GM21528 (cell line): ENCODE measurements at regions not wholly inside any gene's neighbourhood (a gene's known extent, or its start where the extent isn't known, plus 50 kb on each side); places are given as distances from the start of the nearest gene placed in this dataset.

ENCODE experiments used
- ATAC-seq: cut with Tn5 transposase; IDR thresholded peaks from one replicate; pipeline ENCODE4 v1.9.1; 2021; ENCODE audit warnings: mild to moderate bottlenecking, moderate library complexity; ENCODE audit not compliant: unreplicated experiment, low FRiP score

GRCh38 chr1:59133997-59134396 is 162.9 kb upstream of the FGGY start:
- no peak for ATAC-seq

- ATAC-seq, result no peak
Measured at GRCh38 chr1:59135761-59136255, 161.1 kb upstream of the FGGY start.

DNA sequence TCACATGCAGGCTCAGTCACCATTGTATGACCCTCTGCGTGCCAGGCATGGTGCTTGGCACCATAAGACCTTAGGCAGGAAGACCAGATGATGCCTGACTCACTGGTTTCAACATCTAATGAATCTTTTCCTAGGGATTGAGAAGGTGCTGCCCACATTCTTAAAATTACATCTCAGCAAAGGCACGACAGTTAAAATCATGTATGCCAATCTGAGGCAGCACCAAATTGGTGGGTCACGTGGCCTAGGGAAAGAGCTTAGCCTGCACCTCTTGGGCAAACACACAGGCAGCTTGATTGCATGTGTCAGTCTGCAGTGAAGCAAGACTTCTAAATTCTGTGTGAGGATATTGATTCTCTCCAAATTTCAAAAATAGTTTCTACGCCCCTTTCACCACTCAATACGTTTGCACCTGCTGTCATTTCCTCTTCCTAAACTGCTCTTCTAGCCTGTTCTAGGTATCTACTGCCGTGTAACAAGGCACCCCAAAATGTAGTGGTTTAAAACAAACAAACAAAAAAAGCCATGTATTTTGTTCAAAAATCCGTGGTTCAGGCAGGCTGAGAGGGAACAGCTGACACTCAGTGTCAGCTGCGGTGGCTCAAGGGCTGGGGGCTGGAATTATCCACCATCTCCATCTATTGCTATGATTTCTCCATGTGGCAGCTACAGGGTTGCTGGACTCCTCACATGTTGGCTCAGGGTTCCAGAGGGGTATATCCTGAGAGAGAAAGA is 160.2 kb upstream of the FGGY start:
- ATAC-seq, result no peak

DNA sequence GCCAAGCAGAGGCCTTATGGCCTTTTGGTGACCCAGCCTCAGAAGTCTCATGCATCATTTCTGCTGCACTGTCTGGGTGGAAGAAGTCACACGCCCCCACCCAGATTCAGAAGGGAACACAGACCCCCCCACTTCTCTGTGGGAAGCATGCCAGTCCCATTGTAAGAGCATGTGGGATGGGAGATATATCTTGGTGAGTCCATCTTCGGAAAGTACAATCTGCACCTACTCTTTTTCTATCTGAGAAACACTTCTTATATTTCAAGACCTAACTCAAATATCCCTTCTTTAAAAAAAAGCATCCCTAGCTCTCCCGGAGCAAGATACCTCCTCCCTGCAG is 159.6 kb upstream of the FGGY start:
- no peak for ATAC-seq

GRCh38 chr1:59137968-59138367 is 158.9 kb upstream of the FGGY start:
- no peak for ATAC-seq

- ATAC-seq, result no peak
Measured at GRCh38 chr1:59138402-59138801, 158.5 kb upstream of the FGGY start.

GRCh38 chr1:59139396-59139795 is 157.5 kb upstream of the FGGY start:
- no peak for ATAC-seq

- no peak for ATAC-seq
Measured at GRCh38 chr1:59141267-59141863, 155.5 kb upstream of the FGGY start.

DNA sequence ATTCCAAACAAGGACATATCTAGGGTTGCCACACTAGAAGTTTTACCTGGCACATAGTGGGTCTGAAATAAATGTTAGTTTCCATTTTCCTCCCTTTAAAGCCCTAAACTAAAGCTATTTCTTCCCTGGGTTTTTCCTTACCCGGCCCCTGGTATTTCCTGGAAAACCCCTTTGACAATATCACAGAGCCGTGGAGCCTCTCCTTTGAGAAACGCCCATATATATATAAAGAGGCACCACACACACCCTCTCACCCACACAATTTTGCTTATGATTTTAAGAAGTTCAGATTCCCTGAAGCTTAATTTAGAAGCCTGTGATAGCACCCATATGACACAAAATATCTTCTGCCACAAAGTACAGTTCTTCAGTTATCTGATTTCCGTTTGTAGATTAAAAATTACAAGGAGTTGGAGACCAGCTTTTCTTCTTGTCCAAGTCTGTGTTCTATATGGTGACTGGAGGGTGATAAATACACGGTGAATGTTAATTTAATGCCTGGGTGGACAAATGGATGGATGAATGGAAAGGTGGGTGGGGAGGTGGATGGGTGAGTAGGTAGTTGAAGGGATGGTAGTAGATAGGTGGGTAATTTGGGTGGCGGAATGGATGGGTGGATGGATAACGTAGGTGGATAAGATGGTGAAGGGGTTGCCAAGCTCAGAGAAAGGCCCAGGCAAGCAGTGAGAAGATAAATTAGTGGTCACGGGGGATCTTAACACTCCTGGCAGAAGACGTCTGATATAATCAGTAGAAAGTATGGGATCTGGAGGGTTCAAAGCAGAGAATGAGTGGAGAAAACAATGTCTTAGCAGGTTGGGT is 154.4 kb upstream of the FGGY start:
- no peak for ATAC-seq

DNA sequence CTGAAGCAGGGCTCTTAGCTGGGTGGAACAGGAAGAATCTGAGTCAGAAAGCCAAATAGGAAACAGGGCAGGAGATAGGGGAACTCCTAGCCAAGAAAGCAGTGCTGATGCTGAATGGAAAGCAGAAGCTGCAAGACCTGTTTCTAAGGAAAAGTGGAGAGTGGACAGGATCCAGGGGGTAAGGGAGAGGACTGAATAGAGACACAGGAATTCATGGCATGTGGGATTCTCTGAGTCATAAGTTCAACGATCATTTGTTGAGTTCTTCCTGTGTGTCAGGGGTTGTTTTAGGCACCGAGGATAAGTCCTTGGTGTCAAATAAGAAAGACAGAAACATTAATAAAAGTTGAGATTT is 153.8 kb upstream of the FGGY start:
- ATAC-seq, result no peak

- ATAC-seq, result no peak
Measured at GRCh38 chr1:59143811-59144210, 153.1 kb upstream of the FGGY start.

GRCh38 chr1:59144959-59145358 is 151.9 kb upstream of the FGGY start:
- no peak for ATAC-seq

DNA sequence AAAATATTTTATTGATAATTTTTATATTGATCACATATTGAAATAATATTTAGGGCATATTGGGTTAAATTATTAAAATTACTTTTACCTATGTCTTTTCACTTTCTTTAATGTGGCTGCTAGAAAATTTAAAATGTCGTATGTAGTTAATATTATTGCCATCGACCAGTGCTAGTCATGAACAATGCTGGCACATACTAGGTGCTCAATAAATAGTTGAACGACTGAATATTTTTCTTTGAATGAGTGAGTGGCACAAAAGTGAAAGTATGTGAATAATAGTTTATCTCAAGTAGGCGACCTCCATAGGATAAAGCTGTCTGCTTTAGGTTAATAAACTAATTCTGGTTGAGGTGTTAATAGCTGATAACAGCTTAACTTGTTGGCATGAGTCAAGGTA is 150.8 kb upstream of the FGGY start:
- no peak for ATAC-seq

GRCh38 chr1:59146651-59147358 is 150.1 kb upstream of the FGGY start:
- peak; percentile 56 for ATAC-seq

- ATAC-seq, result no peak
Measured at GRCh38 chr1:59149435-59149834, 147.5 kb upstream of the FGGY start.

DNA sequence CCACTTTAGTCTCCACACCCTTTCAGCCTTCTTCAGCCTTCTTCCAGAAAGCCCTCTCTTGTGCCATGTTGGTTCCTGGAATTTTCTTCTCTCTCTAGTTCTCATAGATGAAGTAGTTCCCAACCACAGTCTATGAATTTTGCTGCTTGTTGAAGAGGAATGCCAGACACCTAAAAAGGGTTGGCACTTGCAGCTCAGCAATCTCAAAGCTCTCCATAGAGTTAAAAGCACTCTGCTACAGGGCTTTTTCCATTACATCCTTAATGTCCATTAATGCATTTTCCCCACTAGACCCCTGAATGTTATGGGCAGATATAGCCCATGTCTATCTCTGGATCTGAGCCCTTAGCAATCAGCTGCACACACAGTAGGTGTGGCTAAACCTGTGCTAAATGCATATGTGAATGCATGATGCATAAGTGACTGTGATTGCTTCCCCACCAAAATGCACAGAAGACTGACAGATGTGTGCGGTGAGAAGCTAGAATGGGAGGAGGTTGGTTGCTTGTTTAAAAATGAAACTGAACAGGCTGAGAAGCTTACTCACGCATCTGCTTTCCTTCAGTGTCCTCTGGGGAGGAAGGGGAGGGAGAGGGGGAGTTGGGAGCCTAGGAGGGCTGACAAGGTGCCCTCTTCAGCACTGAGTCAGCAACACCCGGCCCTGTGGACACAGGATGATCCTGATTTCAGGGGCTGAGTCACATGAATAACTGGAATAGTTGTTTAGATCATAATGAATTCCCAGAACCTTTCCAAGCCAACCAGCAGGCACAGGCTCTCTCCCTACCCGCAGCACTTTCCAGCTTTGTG is 146.1 kb upstream of the FGGY start:
- peak; percentile 56 for ATAC-seq

GRCh38 chr1:59151387-59151761 is 145.5 kb upstream of the FGGY start:
- ATAC-seq, result no peak

GRCh38 chr1:59151860-59152259 is 145.0 kb upstream of the FGGY start:
- ATAC-seq, result no peak

DNA sequence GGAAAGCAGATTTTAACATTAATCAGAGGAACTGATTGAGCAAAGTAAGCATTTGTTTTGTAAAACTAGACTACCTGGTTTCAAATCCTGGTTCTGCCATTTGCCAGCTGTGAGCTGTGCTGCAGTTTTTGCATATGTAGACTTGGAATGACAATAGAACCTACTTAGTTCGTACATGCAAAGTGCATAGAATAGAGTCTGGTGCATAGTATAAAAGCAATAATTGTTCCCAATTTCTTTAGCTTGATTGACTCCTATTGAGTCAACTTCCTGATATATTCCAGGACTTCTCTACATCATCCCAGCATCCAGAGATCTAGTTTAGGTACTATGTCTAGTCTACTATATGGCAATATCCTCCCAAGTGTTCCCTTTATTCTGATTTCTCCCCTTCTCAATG is 144.4 kb upstream of the FGGY start:
- no peak for ATAC-seq

GRCh38 chr1:59154401-59154800 is 142.5 kb upstream of the FGGY start:
- no peak for ATAC-seq
